ENCODE measurements at regions not wholly inside any gene's neighbourhood (a gene's known extent, or its start where the extent isn't known, plus 50 kb on each side); places are given as distances from the start of the nearest gene placed in this dataset.

DNA sequence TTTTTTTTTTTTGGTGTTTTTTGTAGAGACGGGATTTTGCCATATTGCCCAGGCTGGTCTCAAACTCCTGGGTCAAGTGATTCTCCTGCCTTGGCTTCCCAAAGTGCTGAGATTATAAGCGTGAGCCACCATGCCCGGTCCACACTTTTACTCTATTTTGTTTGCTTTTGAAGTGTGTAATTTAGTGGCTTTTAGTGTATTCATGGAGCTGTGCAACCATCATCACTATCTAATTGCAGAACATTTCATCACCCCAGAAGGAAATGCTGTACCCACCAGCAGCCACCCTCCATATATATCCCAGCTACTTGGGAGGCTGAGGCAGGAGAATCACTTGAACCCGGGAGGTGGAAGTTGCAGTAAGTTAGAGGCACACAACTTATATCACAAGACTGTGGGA, 136.9 kb upstream of the ERRFI1 start:
- intact Hi-C loops (cut with micrococcal nuclease; ENCODE audit: unreplicated experiment), result no loop called here
- Histone ChIP-seq H3K27ac (ENCODE audit: low read length) (peak overlapping the region; percentile 87), H3K27me3 (ENCODE audit: control insufficient read depth, insufficient read depth, low read length) (no peaks in the 10 kb centered on the region), H3K4me3 (ENCODE audit: low read depth in 2 of 2, low read length in 2 of 2) (no peak overlapping the region), H3K9me3 (ENCODE audit: control insufficient read depth, insufficient read depth, low read depth, low read length) (peaks cover 8% of the 10 kb centered on the region; the same call in 1 of the 2 replicates), H3K4me1 (ENCODE audit: control insufficient read depth, insufficient read depth, low read length) (peaks cover 11% of the 10 kb centered on the region; the same call in 1 of the 2 replicates), H3K36me3 (ENCODE audit: control insufficient read depth, insufficient read depth, low read length) (no peaks in the 10 kb centered on the region)
- in situ Hi-C loops (cut with HindIII; ENCODE audit: low pct_unique_long_range_greater_than_20kb, low sequenced_read_pairs), result no loop called here
- ChIA-PET POLR2A (interaction anchor here (0.5 kb wide), 1 partner anchor 79 kb away, joined by 3 read pairs; no protein-coding TSS in a partner anchor), CTCF (no interaction called here)
- ATAC-seq (no peak), DNase-seq (ENCODE audit: low read depth, low spot score) (no peak)
- no TSS peak for BruUV-seq (replicated peaks)
- TF ChIP-seq, protein P1, sequence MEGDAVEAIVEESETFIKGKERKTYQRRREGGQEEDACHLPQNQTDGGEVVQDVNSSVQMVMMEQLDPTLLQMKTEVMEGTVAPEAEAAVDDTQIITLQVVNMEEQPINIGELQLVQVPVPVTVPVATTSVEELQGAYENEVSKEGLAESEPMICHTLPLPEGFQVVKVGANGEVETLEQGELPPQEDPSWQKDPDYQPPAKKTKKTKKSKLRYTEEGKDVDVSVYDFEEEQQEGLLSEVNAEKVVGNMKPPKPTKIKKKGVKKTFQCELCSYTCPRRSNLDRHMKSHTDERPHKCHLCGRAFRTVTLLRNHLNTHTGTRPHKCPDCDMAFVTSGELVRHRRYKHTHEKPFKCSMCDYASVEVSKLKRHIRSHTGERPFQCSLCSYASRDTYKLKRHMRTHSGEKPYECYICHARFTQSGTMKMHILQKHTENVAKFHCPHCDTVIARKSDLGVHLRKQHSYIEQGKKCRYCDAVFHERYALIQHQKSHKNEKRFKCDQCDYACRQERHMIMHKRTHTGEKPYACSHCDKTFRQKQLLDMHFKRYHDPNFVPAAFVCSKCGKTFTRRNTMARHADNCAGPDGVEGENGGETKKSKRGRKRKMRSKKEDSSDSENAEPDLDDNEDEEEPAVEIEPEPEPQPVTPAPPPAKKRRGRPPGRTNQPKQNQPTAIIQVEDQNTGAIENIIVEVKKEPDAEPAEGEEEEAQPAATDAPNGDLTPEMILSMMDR (IDR thresholded peaks at IDR 0.05), result no peak
- TF ChIP-seq, protein P2, sequence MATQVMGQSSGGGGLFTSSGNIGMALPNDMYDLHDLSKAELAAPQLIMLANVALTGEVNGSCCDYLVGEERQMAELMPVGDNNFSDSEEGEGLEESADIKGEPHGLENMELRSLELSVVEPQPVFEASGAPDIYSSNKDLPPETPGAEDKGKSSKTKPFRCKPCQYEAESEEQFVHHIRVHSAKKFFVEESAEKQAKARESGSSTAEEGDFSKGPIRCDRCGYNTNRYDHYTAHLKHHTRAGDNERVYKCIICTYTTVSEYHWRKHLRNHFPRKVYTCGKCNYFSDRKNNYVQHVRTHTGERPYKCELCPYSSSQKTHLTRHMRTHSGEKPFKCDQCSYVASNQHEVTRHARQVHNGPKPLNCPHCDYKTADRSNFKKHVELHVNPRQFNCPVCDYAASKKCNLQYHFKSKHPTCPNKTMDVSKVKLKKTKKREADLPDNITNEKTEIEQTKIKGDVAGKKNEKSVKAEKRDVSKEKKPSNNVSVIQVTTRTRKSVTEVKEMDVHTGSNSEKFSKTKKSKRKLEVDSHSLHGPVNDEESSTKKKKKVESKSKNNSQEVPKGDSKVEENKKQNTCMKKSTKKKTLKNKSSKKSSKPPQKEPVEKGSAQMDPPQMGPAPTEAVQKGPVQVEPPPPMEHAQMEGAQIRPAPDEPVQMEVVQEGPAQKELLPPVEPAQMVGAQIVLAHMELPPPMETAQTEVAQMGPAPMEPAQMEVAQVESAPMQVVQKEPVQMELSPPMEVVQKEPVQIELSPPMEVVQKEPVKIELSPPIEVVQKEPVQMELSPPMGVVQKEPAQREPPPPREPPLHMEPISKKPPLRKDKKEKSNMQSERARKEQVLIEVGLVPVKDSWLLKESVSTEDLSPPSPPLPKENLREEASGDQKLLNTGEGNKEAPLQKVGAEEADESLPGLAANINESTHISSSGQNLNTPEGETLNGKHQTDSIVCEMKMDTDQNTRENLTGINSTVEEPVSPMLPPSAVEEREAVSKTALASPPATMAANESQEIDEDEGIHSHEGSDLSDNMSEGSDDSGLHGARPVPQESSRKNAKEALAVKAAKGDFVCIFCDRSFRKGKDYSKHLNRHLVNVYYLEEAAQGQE (IDR thresholded peaks at IDR 0.05; ENCODE audit: insufficient read depth in 1 of 2, low read depth in 2 of 2, low read length in 1 of 2), result no peak
- TF ChIP-seq TCF7L2 (IDR thresholded peaks at IDR 0.05; ENCODE audit: low read depth, low read length) (no peak), POLR2AphosphoS5 (IDR thresholded peaks at IDR 0.05; ENCODE audit: low read depth, low read length) (no peak), SIN3A (IDR thresholded peaks at IDR 0.05; ENCODE audit: borderline replicate concordance, insufficient read depth, low read depth, low read length) (no peak)

GRCh38 chr1:8162168-8162567, 136.1 kb upstream of the ERRFI1 start:
- H3K27me3 ChIP-seq (ENCODE audit: control insufficient read depth, insufficient read depth, low read length), result no peaks in the 10 kb centered on the region
- peaks cover 9% of the 10 kb centered on the region; the same call in 1 of the 2 replicates for H3K4me1 ChIP-seq (ENCODE audit: control insufficient read depth, insufficient read depth, low read length)
- POLR2A ChIA-PET, result no interaction called here
- H3K4me3 ChIP-seq (ENCODE audit: low read depth in 2 of 2, low read length in 2 of 2), result no peak overlapping the region
- TF ChIP-seq, protein P1 (IDR thresholded peaks at IDR 0.05), result no peak
- TF ChIP-seq, protein P2 (IDR thresholded peaks at IDR 0.05; ENCODE audit: insufficient read depth in 1 of 2, low read depth in 2 of 2, low read length in 1 of 2), result no peak
- no peak for TF ChIP-seq SIN3A (IDR thresholded peaks at IDR 0.05; ENCODE audit: borderline replicate concordance, insufficient read depth, low read depth, low read length)
- TF ChIP-seq TCF7L2 (IDR thresholded peaks at IDR 0.05; ENCODE audit: low read depth, low read length), result no peak
- TF ChIP-seq POLR2AphosphoS5 (IDR thresholded peaks at IDR 0.05; ENCODE audit: low read depth, low read length), result no peak
- H3K27ac ChIP-seq (ENCODE audit: low read length), result peak overlapping the region; percentile 87
- H3K9me3 ChIP-seq (ENCODE audit: control insufficient read depth, insufficient read depth, low read depth, low read length), result peaks cover 9% of the 10 kb centered on the region; the same call in 1 of the 2 replicates
- DNase-seq (ENCODE audit: low read depth, low spot score), result no peak
- ATAC-seq, result 0 out of 2 replicates have a peak, but pooled peaks have one; percentile 10
- CTCF ChIA-PET, result no interaction called here
- no peaks in the 10 kb centered on the region for H3K36me3 ChIP-seq (ENCODE audit: control insufficient read depth, insufficient read depth, low read length)
- intact Hi-C loops (cut with micrococcal nuclease; ENCODE audit: unreplicated experiment) (no loop called here), in situ Hi-C loops (cut with HindIII; ENCODE audit: low pct_unique_long_range_greater_than_20kb, low sequenced_read_pairs) (no loop called here)
- BruUV-seq (replicated peaks), result no TSS peak
